CD4-positive, alpha-beta memory T cell (primary cell): ENCODE measurements at regions not wholly inside any gene's neighbourhood (a gene's known extent, or its start where the extent isn't known, plus 50 kb on each side); places are given as distances from the start of the nearest gene placed in this dataset.

Experiments used
- CTCF ChIA-PET: fragments of 350-600 bp; sonication (Branson Sonifier 250); formaldehyde crosslinking; loops from one replicate; lab custom pipeline; 2021; ENCODE audit warnings: inconsistent platforms; ENCODE audit not compliant: partially characterized antibody; lab: Charles Lee
- POLR2A ChIA-PET: fragments of 350-600 bp; sonication (Branson Sonifier 250); formaldehyde crosslinking; loops from one replicate; lab custom pipeline; 2021; ENCODE audit not compliant: partially characterized antibody; lab: Charles Lee
- DNase-seq, 5 donors: peaks; one replicate each; pipeline versions ENCODE4 v3.0.0 to v3.0.0-alpha.2; 2020 to 2022; ENCODE audit warnings: mixed read lengths in 1 of 5
- H3K27ac ChIP-seq: one replicate; pipeline ENCODE4 v1.7.0; 2013; ENCODE audit warnings: low read depth, low read length
- H3K27me3 ChIP-seq: 2 replicates; pipeline ENCODE4 v1.7.0; 2013; ENCODE audit warnings: mild to moderate bottlenecking, low read length, moderate library complexity; ENCODE audit not compliant: insufficient read depth
- H3K36me3 ChIP-seq: 2 replicates; pipeline ENCODE4 v1.7.0; 2013; ENCODE audit warnings: mild to moderate bottlenecking, low read length, moderate library complexity; ENCODE audit not compliant: insufficient read depth
- H3K4me1 ChIP-seq: 2 replicates; pipeline ENCODE4 v1.7.0; 2013; ENCODE audit warnings: mild to moderate bottlenecking, low read length, moderate library complexity; ENCODE audit not compliant: insufficient read depth
- H3K4me3 ChIP-seq, 2 donors: one replicate each; pipeline ENCODE4 v1.7.0; 2013; ENCODE audit warnings: low read length in 2 of 2, mild to moderate bottlenecking in 1 of 2
- H3K9me3 ChIP-seq, 2 donors: one replicate each; pipeline ENCODE4 v1.7.0; 2013; ENCODE audit warnings: low read length in 2 of 2, control low read depth in 1 of 2; ENCODE audit not compliant: control insufficient read depth in 1 of 2
- H3K27ac Mint-ChIP-seq, 7 donors: one replicate each; pipeline ENCODE4 v1.8.0; 2020 to 2021; ENCODE audit warnings: mixed read lengths in 7 of 7, mild to moderate bottlenecking in 6 of 7, inconsistent platforms in 3 of 7, moderate library complexity in 3 of 7
- H3K27me3 Mint-ChIP-seq, 2 donors: one replicate each; pipeline ENCODE4 v1.8.0; 2020 to 2021; ENCODE audit warnings: mixed read lengths in 2 of 2
- H3K36me3 Mint-ChIP-seq, 2 donors: one replicate each; pipeline ENCODE4 v1.8.0; 2020 to 2021; ENCODE audit warnings: mixed read lengths in 2 of 2, inconsistent platforms in 1 of 2, mild to moderate bottlenecking in 1 of 2
- H3K4me1 Mint-ChIP-seq, 4 donors: one replicate each; pipeline ENCODE4 v1.8.0; 2020 to 2021; ENCODE audit warnings: mixed read lengths in 4 of 4, mild to moderate bottlenecking in 1 of 4
- H3K4me3 Mint-ChIP-seq, 8 donors: one replicate each; pipeline ENCODE4 v1.8.0; 2020 to 2021; ENCODE audit warnings: mixed read lengths in 8 of 8, mild to moderate bottlenecking in 7 of 8, moderate library complexity in 6 of 8, inconsistent platforms in 3 of 8
- H3K9me3 Mint-ChIP-seq, 8 donors: one replicate each; pipeline ENCODE4 v1.8.0; 2020 to 2021; ENCODE audit warnings: mixed read lengths in 8 of 8, mild to moderate bottlenecking in 5 of 8, inconsistent platforms in 3 of 8, moderate library complexity in 1 of 8
- intact Hi-C: fragments of 100-400 bp; cut with micrococcal nuclease; formaldehyde crosslinking; loops from one replicate; pipeline ENCODE4 v1.15.1; 2023

DNA sequence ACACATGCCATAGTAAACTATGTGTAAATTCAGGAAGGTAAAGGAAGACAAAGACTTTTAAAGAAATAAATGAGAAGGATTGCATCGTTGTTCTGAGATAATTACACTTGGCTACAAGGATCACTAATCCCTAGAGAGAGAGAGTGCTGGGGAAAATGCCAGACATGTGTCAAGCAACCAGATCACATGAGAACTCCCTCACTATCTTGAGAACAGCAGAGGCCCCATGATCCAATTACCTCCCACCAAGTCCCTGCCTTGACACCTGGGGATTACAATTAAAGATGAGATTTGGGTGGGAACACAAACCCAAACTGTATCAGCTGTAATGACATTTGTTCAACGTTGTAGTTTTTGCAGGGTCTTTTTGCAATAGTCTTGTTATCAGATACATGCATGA lies 1600.9 kb upstream of the MIR17HG start:
- Mint-ChIP-seq H3K4me1 (no peaks in the 10 kb centered on the region), H3K36me3 (no peaks in the 10 kb centered on the region), H3K27ac (no peak overlapping the region), H3K4me3 (no peak overlapping the region), H3K9me3 (peaks cover 0 to 16% (median 3%) of the 10 kb centered on the region in 8 donors), H3K27me3 (no peaks in the 10 kb centered on the region)
- Histone ChIP-seq H3K4me1 (no peaks in the 10 kb centered on the region), H3K9me3 (peaks cover 0 to 7% of the 10 kb centered on the region in 2 donors), H3K4me3 (no peak overlapping the region), H3K36me3 (no peaks in the 10 kb centered on the region), H3K27me3 (no peaks in the 10 kb centered on the region), H3K27ac (no peak overlapping the region)
- DNase-seq, result no peak
- ChIA-PET CTCF (no interaction called here), POLR2A (no interaction called here)
- intact Hi-C loops, result no loop called here

DNA sequence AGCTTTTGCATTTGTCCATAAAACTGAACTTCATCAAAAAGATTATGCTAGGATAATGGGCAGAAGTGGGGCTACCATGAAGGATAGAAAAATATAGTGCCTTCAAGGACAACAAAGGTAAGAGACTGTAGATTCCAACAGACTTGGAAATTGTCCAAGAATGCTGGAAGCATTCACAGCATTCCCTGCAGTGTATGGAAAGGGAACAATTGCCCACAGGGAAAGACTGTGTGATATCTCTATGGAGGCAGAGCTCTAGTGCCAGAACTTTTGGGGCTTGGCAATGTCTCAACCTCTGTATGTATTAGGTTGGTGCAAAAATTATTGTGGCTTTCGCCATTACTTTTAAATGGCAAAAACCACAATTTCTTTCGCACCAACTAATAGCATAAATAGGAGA lies 1598.8 kb upstream of the MIR17HG start:
- H3K4me3 Mint-ChIP-seq, result no peak overlapping the region
- Histone ChIP-seq H3K36me3 (no peaks in the 10 kb centered on the region), H3K27me3 (no peaks in the 10 kb centered on the region), H3K4me3 (no peak overlapping the region), H3K27ac (no peak overlapping the region), H3K9me3 (peaks cover 0 to 7% of the 10 kb centered on the region in 2 donors), H3K4me1 (no peaks in the 10 kb centered on the region)
- H3K27ac Mint-ChIP-seq, result no peak overlapping the region
- POLR2A ChIA-PET, result no interaction called here
- CTCF ChIA-PET, result no interaction called here
- H3K9me3 Mint-ChIP-seq, result peaks cover 0 to 20% (median 2%) of the 10 kb centered on the region in 8 donors
- no peaks in the 10 kb centered on the region for H3K36me3 Mint-ChIP-seq
- no peaks in the 10 kb centered on the region for H3K4me1 Mint-ChIP-seq
- H3K27me3 Mint-ChIP-seq, result no peaks in the 10 kb centered on the region
- DNase-seq, result no peak
- intact Hi-C loops, result no loop called here

DNA sequence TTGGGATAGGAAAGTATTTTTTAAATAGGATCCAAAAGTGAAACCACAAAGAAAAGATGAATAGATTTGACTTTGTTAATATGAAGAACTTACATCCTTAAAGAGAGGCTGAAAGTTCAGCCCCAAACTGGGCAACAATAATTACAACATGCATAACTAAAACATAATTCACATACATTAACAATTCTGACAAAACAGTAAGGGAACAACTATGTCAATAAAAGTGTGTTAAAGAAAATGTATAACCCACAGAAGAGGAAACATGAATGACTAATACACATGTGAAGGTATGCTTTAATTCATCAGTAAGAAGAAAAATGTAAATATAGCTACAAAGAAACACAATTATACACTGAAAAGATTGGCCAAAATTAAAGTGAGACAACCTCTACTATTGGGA lies 1597.6 kb upstream of the MIR17HG start:
- CTCF ChIA-PET, result no interaction called here

DNA sequence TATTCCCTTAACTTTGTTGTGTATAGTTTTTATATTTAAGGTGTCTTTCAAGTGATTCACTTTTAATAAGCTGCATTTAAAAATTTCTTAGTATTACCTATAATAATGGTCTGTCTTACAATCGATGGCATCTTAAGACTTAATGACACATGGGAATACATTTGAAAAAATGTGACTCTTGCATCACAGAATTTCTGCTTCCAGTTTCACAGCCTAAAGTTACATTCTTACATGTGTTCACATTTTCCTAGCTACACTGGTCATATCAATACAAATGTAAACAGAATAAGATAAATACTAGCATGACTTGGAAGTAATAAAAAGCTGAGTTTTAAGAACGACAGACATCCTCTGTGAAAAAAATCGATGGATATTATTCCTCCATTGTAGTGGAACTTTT lies 1597.1 kb upstream of the MIR17HG start:
- no peaks in the 10 kb centered on the region for H3K27me3 Mint-ChIP-seq
- H3K27ac ChIP-seq, result no peak overlapping the region
- H3K36me3 ChIP-seq, result no peaks in the 10 kb centered on the region
- DNase-seq, result no peak
- H3K4me1 ChIP-seq, result no peaks in the 10 kb centered on the region
- H3K4me1 Mint-ChIP-seq, result no peaks in the 10 kb centered on the region
- H3K27me3 ChIP-seq, result no peaks in the 10 kb centered on the region
- ChIA-PET POLR2A (no interaction called here), CTCF (no interaction called here)
- peaks cover 0 to 17% (median under 1%) of the 10 kb centered on the region in 8 donors for H3K9me3 Mint-ChIP-seq
- no peak overlapping the region for H3K4me3 Mint-ChIP-seq
- H3K9me3 ChIP-seq, result peaks cover 0 to 7% of the 10 kb centered on the region in 2 donors
- H3K27ac Mint-ChIP-seq, result no peak overlapping the region
- no peaks in the 10 kb centered on the region for H3K36me3 Mint-ChIP-seq
- intact Hi-C loops, result no loop called here
- no peak overlapping the region for H3K4me3 ChIP-seq

More for the DNA sequence above, 1597.6 kb upstream of the MIR17HG start:
- H3K27ac Mint-ChIP-seq, result no peak overlapping the region
- Histone ChIP-seq H3K4me3 (no peak overlapping the region), H3K9me3 (peaks cover 0 to 7% of the 10 kb centered on the region in 2 donors), H3K4me1 (no peaks in the 10 kb centered on the region), H3K36me3 (no peaks in the 10 kb centered on the region), H3K27me3 (no peaks in the 10 kb centered on the region), H3K27ac (no peak overlapping the region)
- H3K36me3 Mint-ChIP-seq, result no peaks in the 10 kb centered on the region
- DNase-seq, result no peak
- intact Hi-C loops, result no loop called here
- no peaks in the 10 kb centered on the region for H3K27me3 Mint-ChIP-seq
- POLR2A ChIA-PET, result no interaction called here
- no peaks in the 10 kb centered on the region for H3K4me1 Mint-ChIP-seq
- H3K4me3 Mint-ChIP-seq, result no peak overlapping the region
- H3K9me3 Mint-ChIP-seq, result peaks cover 0 to 20% (median under 1%) of the 10 kb centered on the region in 8 donors

DNA sequence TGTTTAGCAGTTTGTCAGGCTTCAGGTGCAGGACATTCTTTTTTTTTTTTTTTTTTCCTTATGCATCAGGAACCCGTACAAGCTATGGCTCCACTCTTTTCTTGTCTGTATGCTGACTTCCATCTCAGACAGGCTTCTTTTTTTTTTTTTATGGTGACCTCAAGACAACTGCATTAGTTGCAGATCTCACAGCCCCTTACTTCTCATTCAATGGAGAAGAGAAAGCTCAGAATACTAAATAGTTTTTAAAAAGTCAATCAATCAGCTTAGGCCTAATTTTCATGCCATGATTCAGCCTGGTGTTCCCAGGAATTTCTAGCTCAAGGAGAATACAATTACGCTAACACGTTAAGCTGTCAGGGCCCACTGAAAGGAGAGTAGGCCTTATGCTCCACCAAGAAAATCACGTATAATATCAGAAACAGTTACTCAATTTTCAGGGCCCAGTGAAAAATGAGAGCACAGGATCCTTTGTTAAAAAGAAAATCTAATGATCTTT lies 1596.0 kb upstream of the MIR17HG start:
- CTCF ChIA-PET, result no interaction called here
- H3K27me3 Mint-ChIP-seq, result no peaks in the 10 kb centered on the region
- no peak overlapping the region for H3K4me3 Mint-ChIP-seq
- Histone ChIP-seq H3K27me3 (no peaks in the 10 kb centered on the region), H3K36me3 (no peaks in the 10 kb centered on the region), H3K4me3 (no peak overlapping the region), H3K4me1 (no peaks in the 10 kb centered on the region), H3K9me3 (peaks cover 0 to 7% of the 10 kb centered on the region in 2 donors), H3K27ac (no peak overlapping the region)
- peaks cover 0 to 19% (median 5%) of the 10 kb centered on the region in 8 donors for H3K9me3 Mint-ChIP-seq
- no peak overlapping the region for H3K27ac Mint-ChIP-seq
- POLR2A ChIA-PET, result no interaction called here
- H3K36me3 Mint-ChIP-seq, result no peaks in the 10 kb centered on the region
- intact Hi-C loops, result no loop called here
- DNase-seq, result no peak
- no peaks in the 10 kb centered on the region for H3K4me1 Mint-ChIP-seq

DNA sequence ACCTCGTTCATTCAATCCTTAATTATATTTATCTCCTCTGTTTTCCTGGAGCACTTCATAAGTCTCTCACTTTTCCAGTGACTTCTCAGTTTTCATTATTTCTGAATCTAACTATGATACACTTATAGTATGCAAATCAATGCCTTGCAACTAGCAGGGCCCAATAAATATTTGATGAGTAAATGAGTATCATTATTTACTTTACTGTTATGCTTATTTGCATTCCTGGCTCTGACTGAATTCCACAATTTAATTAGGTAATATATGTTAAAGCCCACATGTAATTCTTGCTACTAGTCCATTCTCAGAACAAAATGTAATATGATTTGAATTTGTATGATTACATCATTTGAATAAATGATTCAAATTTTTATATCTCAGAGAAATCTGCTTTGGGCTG lies 1595.1 kb upstream of the MIR17HG start:
- H3K36me3 ChIP-seq, result no peaks in the 10 kb centered on the region
- intact Hi-C loops, result no loop called here
- H3K4me1 Mint-ChIP-seq, result no peaks in the 10 kb centered on the region
- H3K4me1 ChIP-seq, result no peaks in the 10 kb centered on the region
- no peaks in the 10 kb centered on the region for H3K27me3 Mint-ChIP-seq
- peaks cover 0 to 13% (median 5%) of the 10 kb centered on the region in 8 donors for H3K9me3 Mint-ChIP-seq
- no peak for DNase-seq
- no peak overlapping the region for H3K4me3 Mint-ChIP-seq
- peaks cover 0 to 7% of the 10 kb centered on the region in 2 donors for H3K9me3 ChIP-seq
- H3K4me3 ChIP-seq, result no peak overlapping the region
- no peak overlapping the region for H3K27ac Mint-ChIP-seq
- ChIA-PET POLR2A (no interaction called here), CTCF (no interaction called here)
- H3K27me3 ChIP-seq, result no peaks in the 10 kb centered on the region
- no peak overlapping the region for H3K27ac ChIP-seq
- H3K36me3 Mint-ChIP-seq, result no peaks in the 10 kb centered on the region

DNA sequence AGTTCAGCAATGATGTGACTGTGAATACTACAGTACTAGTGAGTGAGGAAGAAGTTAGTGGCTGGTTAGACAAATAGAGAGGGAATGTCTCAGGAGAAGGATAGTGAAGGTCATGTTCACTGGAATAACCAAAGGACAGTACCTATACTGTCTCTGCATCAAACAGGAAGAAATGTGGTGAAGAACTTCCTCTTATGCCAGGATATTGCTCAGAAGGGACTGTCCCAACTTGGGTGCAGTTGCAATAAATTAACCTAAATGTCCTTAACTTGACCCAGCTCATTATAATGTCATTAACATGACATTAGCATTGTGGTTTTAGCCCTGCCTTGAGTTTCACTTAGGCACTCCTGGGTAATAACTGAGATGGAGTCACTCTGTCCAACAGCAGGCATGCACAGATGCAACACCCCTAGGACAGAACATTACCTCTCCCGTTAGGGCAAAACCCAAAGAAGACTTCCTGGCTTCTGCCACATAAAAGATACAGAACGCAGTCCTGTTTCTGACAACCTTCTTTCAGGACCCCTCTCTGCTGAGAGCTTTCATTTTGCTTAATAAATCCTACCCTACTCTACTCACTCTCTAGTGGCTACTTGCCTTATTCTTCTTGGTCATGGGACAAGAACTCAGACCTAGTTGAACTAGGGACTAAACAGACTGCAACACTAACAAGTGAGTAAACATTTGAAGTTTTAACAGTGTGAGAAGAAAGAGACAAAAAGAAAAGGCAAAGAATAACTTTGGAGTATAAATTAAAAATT lies 1591.6 kb upstream of the MIR17HG start:
- Histone ChIP-seq H3K27ac (no peak overlapping the region), H3K27me3 (no peaks in the 10 kb centered on the region), H3K9me3 (no peaks in the 10 kb centered on the region), H3K36me3 (no peaks in the 10 kb centered on the region), H3K4me3 (no peak overlapping the region), H3K4me1 (no peaks in the 10 kb centered on the region)
- no peaks in the 10 kb centered on the region for H3K4me1 Mint-ChIP-seq
- intact Hi-C loops, result no loop called here
- no peak for DNase-seq
- no peaks in the 10 kb centered on the region for H3K27me3 Mint-ChIP-seq
- no peak overlapping the region for H3K27ac Mint-ChIP-seq
- H3K9me3 Mint-ChIP-seq, result peaks cover 0 to 9% (median 4%) of the 10 kb centered on the region in 8 donors
- ChIA-PET CTCF (no interaction called here), POLR2A (no interaction called here)
- H3K4me3 Mint-ChIP-seq, result no peak overlapping the region
- no peaks in the 10 kb centered on the region for H3K36me3 Mint-ChIP-seq
